HG03469 (cell line): ENCODE measurements at regions not wholly inside any gene's neighbourhood (a gene's known extent, or its start where the extent isn't known, plus 50 kb on each side); places are given as distances from the start of the nearest gene placed in this dataset.
"Not testable (repeated sequence)": the region's sequence is repeated elsewhere in the genome, so short reads cannot be mapped to it uniquely, and the experiment has no call there.

Source experiments
- ATAC-seq: cut with Tn5 transposase; IDR thresholded peaks from one replicate; pipeline ENCODE4 v1.9.1; 2021; ENCODE audit warnings: mild to moderate bottlenecking, moderate library complexity, moderate number of reproducible peaks; ENCODE audit not compliant: unreplicated experiment

DNA sequence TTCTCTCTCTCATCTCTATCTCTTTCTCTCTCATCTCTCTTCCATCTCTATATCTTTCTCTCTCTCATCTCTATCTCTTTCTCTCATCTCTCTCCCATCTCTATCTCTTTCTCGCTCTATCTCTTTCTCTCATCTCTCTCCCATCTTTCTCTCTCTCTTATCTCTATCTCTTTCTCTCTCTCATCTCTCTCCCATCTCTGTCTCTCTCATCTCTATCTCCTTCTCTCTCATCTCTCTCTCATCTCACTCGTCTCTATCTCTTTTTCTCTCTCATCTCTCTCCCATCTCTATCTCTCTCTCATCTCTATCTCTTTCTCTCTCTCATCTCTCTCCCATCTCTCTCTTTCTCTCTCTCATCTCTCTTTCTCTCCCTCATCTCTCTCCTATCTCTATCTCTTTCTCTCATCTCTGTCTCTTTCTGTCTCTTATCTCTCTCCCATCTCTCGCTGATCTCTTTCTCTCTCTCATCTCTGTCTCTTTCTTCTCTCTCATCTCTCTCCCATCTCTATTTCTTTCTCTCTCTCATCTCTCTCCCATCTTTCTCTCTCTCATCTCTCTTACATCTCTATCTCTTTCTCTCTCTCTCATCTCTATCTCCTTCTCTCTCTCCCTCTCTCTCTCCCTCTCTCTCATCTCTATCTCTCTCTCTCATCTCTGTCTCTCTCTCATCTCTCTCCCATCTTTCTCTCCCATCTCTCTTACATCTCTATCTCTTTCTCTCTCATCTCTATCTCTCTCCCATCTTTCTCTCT lies 388.7 kb downstream of the NPHP4 start:
- no peak for ATAC-seq

GRCh38 chr1:5602718-5603117 lies 389.5 kb downstream of the NPHP4 start:
- ATAC-seq, result not testable (repeated sequence)

GRCh38 chr1:5601516-5601915 lies 390.7 kb downstream of the NPHP4 start:
- no peak for ATAC-seq

DNA sequence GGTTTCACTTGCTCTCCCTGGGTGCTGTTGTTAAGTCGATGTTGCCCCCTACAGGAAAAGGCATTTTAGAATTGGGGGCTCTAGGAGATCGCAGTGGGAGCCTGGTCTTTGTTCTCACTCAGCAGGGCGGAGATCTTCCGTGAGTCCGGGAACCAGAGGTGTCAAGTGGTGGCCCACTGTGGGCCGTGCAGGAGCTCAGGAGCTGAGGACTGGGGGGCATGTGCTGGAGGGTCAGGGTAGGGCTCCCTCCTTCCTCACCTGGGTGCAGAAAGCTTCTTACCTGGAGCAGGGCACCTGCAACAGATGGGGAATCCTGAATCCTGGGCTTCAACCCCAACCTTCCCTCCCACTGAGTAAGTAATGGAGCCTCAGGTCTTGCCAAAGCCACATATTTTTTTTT lies 392.7 kb downstream of the NPHP4 start:
- no peak for ATAC-seq

DNA sequence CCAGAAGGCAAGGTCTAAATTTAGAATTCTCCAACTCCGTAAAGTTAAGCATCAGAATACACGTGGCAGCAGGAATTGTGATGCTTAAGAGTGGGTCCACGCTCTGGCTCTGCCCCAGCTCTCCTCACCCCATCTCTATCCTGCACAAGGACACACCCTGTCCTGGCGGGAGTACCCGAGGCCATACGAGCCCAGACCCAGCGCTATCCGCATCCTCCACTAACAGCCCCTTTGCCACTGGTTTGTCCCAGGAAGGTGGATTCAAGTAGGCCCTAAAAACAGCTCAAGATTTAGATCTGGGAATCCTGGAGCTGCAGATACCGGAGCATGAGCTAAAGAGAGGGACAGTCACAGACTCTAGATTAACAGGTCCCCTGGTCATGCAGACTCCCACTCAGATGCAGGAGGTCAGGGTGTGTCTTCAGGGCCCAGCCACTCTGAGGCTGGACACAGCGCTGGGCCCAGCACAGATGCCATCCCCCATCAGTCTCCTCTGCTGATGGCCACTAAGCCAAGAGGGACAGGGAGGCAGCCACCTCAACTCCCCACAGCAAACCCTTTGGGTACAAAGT lies 393.3 kb downstream of the NPHP4 start:
- ATAC-seq, result no peak

GRCh38 chr1:5597991-5598823 lies 394.0 kb downstream of the NPHP4 start:
- no peak for ATAC-seq

GRCh38 chr1:5597171-5597850 lies 394.9 kb downstream of the NPHP4 start:
- ATAC-seq, result no peak

GRCh38 chr1:5596651-5597050 lies 395.6 kb downstream of the NPHP4 start:
- ATAC-seq, result no peak

- ATAC-seq, result no peak
Measured at GRCh38 chr1:5595531-5596170, 396.6 kb downstream of the NPHP4 start.

DNA sequence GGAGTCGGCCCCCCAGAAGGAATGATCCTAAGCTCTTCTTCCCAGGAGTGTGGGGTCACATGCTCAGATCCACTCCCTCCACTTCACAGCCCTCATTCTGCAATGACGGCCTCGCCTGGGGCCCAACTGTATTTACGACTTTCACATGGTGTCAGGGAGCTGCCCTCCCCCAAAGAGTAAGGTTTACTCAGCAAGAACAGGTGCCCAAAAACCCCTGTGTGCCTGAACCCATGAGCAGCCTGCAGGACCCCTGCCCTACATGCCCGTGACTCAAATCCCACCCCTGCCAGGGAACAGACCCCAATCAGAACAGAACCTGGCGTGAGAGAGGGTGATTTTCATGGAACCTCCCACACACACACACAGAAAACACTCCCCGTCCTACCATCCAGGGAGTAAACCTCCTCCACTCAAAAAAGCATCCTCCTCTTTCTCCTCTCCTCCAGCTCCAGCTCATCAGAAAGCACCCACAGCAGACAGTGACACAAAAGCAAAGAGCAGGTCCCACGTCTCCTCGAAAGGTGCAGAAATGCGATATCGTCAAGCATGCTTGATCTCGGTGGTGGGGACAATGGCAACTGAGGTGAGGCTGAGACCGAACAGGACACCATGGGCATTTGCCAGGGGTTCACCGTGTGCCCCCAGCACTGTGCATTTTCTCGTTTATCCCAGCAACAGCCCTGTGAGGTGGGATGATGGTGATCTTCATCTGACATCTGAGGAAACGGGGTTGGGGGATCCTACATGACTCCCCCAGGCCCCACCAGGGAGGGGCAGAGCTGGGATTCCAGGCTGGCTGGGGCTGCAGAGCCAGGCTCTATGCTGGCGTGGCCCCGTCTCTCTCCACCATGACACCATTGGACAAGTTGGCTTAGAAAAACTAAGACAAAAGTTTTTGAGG lies 397.9 kb downstream of the NPHP4 start:
- ATAC-seq, result no peak

- ATAC-seq, result no peak
Measured at GRCh38 chr1:5590717-5591116, 401.5 kb downstream of the NPHP4 start.

- no peak for ATAC-seq
Measured at GRCh38 chr1:5586629-5587028, 405.6 kb downstream of the NPHP4 start.

DNA sequence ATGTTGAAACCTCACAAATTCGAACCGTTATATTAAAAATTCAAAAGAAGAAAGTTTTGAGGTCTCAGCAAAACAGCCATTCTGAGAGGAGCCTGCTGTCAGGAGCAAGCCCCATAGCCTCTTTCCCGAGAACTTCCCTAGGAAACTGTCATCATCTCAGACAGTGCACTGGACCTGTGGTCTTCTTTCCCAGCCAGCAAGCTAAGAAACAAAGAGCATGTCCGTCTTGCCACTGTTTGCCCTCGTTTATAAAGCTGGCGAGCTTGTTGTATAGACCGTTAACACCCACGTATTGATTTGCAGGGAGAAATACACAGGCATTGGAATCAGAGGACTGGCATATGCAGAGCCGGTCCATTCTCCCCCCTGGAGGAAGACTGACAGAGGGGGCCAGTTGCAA lies 407.0 kb downstream of the NPHP4 start:
- ATAC-seq, result no peak

DNA sequence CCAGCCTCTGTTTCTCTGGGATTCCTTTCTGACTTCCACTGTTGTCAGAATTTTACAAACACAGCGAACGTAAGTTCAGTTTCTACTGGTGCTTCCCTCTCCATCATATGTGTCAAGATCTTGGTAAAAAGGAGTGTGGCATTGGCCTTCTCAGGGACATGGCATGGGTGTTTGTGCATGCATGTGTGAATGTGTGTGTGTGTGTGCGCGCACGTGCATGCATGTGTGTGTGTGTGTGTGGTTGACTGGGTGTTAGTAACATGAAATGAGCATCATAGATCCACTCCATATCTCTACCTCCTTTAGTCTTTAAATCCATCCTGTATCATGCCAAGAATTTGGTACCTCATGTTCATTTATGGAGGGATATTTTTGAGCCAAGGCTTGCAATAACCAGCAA lies 411.3 kb downstream of the NPHP4 start:
- no peak for ATAC-seq

DNA sequence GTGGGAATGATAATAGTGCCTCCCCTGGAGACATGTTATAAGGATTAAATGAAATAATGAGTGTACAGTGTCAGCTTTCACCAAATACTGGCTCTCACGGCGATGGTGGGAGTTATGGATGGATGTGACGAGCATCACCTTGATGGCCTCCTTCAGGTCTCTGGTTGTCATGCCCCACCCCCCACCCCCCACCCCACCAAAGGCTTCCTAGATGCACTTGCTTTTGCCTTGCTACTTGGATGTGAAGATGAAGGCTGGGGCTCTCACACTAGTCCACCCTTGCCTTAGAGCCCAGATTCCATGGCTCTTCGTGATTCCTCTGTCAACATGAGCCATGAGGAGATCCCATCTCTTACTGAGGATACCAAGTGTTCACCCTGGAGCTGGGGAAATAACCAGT lies 412.3 kb downstream of the NPHP4 start:
- ATAC-seq, result no peak

DNA sequence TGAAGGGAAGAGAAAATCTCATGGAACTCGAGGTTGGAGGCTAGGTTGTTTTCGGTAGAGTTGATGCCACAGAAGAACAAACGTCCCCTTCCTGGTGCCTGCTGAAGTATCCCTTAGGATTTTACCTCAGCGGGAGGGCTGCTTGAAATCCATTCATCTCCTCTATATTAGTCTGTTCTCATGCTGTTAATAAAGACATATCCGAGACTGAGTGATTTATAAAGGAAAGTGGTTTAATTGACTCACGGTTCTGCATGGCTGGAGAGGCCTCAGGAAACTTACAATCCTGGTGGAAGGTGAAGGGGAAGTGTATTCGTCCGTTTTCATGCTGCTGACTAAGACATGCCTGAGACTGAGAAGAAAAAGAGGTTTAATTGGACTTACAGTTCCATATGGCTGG lies 413.5 kb downstream of the NPHP4 start:
- ATAC-seq, result no peak

GRCh38 chr1:5577255-5578040 lies 414.8 kb downstream of the NPHP4 start:
- no peak for ATAC-seq

GRCh38 chr1:5576673-5577065 lies 415.6 kb downstream of the NPHP4 start:
- ATAC-seq, result no peak

DNA sequence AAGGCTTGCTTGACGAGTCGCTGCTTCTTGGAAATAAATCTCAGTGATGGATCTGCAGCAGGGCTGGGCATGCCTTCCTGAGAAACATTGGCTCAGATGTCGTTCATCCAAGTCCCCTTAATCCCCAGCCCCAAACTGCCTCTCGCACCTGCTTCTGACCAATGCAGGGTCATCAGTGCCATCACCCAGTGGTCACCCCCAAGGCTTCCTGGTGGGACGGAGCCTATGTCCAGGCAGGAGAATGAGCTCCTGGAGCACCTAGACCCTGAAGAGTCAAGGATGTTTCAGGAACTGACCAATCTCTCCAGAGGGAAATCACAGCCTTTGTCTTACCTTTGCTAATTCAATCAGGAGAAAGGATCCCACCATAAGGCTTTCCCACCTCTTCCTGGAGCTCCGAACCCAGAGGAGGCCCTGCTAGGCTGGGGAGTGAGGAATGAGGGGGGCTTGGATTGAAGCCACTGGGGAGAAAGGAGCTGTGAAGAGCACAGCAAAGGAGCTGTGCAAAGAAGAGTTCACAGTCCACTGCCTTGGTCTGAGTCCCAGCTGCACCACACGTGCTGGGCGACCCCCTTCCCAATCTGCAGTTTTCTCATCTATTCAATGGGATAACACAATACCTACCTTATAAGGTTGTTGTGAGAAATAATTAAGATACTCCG lies 416.1 kb downstream of the NPHP4 start:
- no peak for ATAC-seq
